ENCODE measurements at regions not wholly inside any gene's neighbourhood (a gene's known extent, or its start where the extent isn't known, plus 50 kb on each side); places are given as distances from the start of the nearest gene placed in this dataset.

DNA sequence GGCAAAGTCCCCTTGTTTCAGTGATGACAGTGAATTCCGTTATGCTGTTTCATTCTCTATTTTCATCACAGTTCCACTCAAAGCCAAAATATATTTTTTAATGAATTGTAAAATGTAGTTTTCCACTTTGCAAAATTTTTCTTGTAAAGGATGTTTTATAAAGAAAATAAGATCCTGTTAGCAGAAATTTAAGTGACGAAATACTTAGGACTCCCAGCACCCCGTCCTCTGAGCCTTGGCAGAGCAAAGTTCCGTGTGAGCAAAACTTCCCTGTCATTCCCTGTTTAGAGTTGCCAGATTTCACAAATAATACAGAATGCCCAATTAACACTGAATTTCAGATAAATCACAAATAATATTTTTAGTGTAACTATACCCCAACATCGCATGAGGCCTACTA, 81.0 kb upstream of the RBPJ start (continued):
- TF ChIP-seq, protein P1, sequence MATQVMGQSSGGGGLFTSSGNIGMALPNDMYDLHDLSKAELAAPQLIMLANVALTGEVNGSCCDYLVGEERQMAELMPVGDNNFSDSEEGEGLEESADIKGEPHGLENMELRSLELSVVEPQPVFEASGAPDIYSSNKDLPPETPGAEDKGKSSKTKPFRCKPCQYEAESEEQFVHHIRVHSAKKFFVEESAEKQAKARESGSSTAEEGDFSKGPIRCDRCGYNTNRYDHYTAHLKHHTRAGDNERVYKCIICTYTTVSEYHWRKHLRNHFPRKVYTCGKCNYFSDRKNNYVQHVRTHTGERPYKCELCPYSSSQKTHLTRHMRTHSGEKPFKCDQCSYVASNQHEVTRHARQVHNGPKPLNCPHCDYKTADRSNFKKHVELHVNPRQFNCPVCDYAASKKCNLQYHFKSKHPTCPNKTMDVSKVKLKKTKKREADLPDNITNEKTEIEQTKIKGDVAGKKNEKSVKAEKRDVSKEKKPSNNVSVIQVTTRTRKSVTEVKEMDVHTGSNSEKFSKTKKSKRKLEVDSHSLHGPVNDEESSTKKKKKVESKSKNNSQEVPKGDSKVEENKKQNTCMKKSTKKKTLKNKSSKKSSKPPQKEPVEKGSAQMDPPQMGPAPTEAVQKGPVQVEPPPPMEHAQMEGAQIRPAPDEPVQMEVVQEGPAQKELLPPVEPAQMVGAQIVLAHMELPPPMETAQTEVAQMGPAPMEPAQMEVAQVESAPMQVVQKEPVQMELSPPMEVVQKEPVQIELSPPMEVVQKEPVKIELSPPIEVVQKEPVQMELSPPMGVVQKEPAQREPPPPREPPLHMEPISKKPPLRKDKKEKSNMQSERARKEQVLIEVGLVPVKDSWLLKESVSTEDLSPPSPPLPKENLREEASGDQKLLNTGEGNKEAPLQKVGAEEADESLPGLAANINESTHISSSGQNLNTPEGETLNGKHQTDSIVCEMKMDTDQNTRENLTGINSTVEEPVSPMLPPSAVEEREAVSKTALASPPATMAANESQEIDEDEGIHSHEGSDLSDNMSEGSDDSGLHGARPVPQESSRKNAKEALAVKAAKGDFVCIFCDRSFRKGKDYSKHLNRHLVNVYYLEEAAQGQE (IDR thresholded peaks at IDR 0.05) = no peak
- TF ChIP-seq RXRA (IDR thresholded peaks at IDR 0.05) = no peak
- no peak for TF ChIP-seq EGR1 (IDR thresholded peaks at IDR 0.05; ENCODE audit: low read depth in 2 of 2)
- TF ChIP-seq GABPA (IDR thresholded peaks at IDR 0.05 in 1 of 2, conservative IDR thresholded peaks at IDR 0.05 in 1 of 2) = no peak
- TF ChIP-seq, protein P2, sequence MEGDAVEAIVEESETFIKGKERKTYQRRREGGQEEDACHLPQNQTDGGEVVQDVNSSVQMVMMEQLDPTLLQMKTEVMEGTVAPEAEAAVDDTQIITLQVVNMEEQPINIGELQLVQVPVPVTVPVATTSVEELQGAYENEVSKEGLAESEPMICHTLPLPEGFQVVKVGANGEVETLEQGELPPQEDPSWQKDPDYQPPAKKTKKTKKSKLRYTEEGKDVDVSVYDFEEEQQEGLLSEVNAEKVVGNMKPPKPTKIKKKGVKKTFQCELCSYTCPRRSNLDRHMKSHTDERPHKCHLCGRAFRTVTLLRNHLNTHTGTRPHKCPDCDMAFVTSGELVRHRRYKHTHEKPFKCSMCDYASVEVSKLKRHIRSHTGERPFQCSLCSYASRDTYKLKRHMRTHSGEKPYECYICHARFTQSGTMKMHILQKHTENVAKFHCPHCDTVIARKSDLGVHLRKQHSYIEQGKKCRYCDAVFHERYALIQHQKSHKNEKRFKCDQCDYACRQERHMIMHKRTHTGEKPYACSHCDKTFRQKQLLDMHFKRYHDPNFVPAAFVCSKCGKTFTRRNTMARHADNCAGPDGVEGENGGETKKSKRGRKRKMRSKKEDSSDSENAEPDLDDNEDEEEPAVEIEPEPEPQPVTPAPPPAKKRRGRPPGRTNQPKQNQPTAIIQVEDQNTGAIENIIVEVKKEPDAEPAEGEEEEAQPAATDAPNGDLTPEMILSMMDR (IDR thresholded peaks at IDR 0.05; ENCODE audit: low read depth, low read length, missing input control) = no peak

DNA sequence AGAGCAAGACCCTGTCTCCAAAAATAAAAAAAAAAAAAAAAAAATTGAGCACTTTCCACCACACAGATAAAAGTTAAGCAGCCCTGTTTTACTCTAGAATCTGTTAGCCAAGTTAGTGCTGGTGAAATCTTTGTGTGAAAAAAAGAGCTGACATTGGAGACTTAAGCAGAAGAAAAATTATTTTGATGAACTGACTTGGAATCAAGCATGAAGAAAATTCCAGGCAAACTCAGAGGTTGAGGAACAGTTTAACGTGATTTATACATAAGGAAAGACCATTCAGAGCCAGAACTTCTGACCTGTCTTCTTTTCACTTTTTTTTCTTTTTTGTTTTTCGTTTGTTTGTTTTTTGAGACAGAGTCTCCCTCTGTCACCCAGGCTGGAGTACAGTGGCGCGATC, 79.6 kb upstream of the RBPJ start:
- H3K27ac ChIP-seq (ENCODE audit: low read depth in 1 of 2, low read length in 2 of 2) = no peak overlapping the region
- H3K36me3 ChIP-seq (ENCODE audit: control insufficient read depth in 4 of 4, insufficient read depth in 3 of 4, low read depth in 1 of 4, low read length in 3 of 4) = no peaks in the 10 kb centered on the region
- H3K4me3 ChIP-seq (ENCODE audit: low read depth in 1 of 3, low read length in 3 of 3) = no peak overlapping the region
- DNase-seq (ENCODE audit: low spot score) = no peak
- H3K9ac ChIP-seq (ENCODE audit: low read depth in 1 of 2, low read length in 2 of 2) = no peak overlapping the region
- WGBS = 85% methylated on average over 4 of the region's 4 CpGs
- TF ChIP-seq NR2F2 (IDR thresholded peaks at IDR 0.05) = no peak
- TF ChIP-seq GABPA (IDR thresholded peaks at IDR 0.05 in 1 of 2, conservative IDR thresholded peaks at IDR 0.05 in 1 of 2) = no peak
- TF ChIP-seq, protein P1 (IDR thresholded peaks at IDR 0.05) = no peak
- TF ChIP-seq SP1 (IDR thresholded peaks at IDR 0.05) = no peak
- TF ChIP-seq YY1 (IDR thresholded peaks at IDR 0.05) = no peak
- TF ChIP-seq HNF4G (IDR thresholded peaks at IDR 0.05) = no peak
- TF ChIP-seq HNF4A (conservative IDR thresholded peaks at IDR 0.05) = no peak
- TF ChIP-seq JUND (IDR thresholded peaks at IDR 0.05) = no peak
- TF ChIP-seq EGR1 (IDR thresholded peaks at IDR 0.05; ENCODE audit: low read depth in 2 of 2) = no peak
- no peak for TF ChIP-seq RAD21 (IDR thresholded peaks at IDR 0.05)
- TF ChIP-seq FOXA1 (IDR thresholded peaks at IDR 0.05) = no peak
- TF ChIP-seq, protein P3, sequence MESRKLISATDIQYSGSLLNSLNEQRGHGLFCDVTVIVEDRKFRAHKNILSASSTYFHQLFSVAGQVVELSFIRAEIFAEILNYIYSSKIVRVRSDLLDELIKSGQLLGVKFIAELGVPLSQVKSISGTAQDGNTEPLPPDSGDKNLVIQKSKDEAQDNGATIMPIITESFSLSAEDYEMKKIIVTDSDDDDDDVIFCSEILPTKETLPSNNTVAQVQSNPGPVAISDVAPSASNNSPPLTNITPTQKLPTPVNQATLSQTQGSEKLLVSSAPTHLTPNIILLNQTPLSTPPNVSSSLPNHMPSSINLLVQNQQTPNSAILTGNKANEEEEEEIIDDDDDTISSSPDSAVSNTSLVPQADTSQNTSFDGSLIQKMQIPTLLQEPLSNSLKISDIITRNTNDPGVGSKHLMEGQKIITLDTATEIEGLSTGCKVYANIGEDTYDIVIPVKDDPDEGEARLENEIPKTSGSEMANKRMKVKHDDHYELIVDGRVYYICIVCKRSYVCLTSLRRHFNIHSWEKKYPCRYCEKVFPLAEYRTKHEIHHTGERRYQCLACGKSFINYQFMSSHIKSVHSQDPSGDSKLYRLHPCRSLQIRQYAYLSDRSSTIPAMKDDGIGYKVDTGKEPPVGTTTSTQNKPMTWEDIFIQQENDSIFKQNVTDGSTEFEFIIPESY (IDR thresholded peaks at IDR 0.05) = no peak
- no peak for TF ChIP-seq FOXA2 (IDR thresholded peaks at IDR 0.05)
- no peak for TF ChIP-seq RXRA (IDR thresholded peaks at IDR 0.05)
- TF ChIP-seq, protein P4, sequence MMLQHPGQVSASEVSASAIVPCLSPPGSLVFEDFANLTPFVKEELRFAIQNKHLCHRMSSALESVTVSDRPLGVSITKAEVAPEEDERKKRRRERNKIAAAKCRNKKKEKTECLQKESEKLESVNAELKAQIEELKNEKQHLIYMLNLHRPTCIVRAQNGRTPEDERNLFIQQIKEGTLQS (IDR thresholded peaks at IDR 0.05) = no peak
- no peak for TF ChIP-seq TAF1 (conservative IDR thresholded peaks at IDR 0.05)
- TF ChIP-seq, protein P2 (IDR thresholded peaks at IDR 0.05; ENCODE audit: low read depth, low read length, missing input control) = no peak
- no peaks in the 10 kb centered on the region for H3K27me3 ChIP-seq (ENCODE audit: control insufficient read depth in 4 of 4, insufficient read depth in 4 of 4, low read length in 3 of 4)
- H3K9me3 ChIP-seq (ENCODE audit: control insufficient read depth in 4 of 4, low read length in 3 of 4) = peaks cover 0 to 2% (median 0%) of the 10 kb centered on the region in 4 donors
- no peaks in the 10 kb centered on the region for H3K4me1 ChIP-seq (ENCODE audit: control insufficient read depth in 4 of 4, insufficient read depth in 4 of 4, low read length in 3 of 4)

All from liver (tissue), 8 donors.